ENCODE measurements at regions not wholly inside any gene's neighbourhood (a gene's known extent, or its start where the extent isn't known, plus 50 kb on each side); places are given as distances from the start of the nearest gene placed in this dataset.

GRCh38 chr3:180383332-180384020 lies 218.5 kb upstream of the TTC14 start:
- no peak for DNase-seq (ENCODE audit: low read depth)
- H3K4me3 ChIP-seq (ENCODE audit: low read depth, low read length): no peak overlapping the region
- TF ChIP-seq CTCF (IDR thresholded peaks at IDR 0.05; ENCODE audit: low read depth, low read length, missing control alignments): no peak

GRCh38 chr3:180390313-180390712 lies 211.7 kb upstream of the TTC14 start:
- no peak overlapping the region for H3K4me3 ChIP-seq (ENCODE audit: low read depth, low read length)
- DNase-seq (ENCODE audit: low read depth): no peak
- TF ChIP-seq CTCF (IDR thresholded peaks at IDR 0.05; ENCODE audit: low read depth, low read length, missing control alignments): no peak

GRCh38 chr3:180391001-180391400 lies 211.0 kb upstream of the TTC14 start:
- TF ChIP-seq CTCF (IDR thresholded peaks at IDR 0.05; ENCODE audit: low read depth, low read length, missing control alignments): no peak
- no peak overlapping the region for H3K4me3 ChIP-seq (ENCODE audit: low read depth, low read length)

GRCh38 chr3:180401226-180401625 lies 200.7 kb upstream of the TTC14 start:
- TF ChIP-seq CTCF (IDR thresholded peaks at IDR 0.05; ENCODE audit: low read depth, low read length, missing control alignments): no peak
- no peak for DNase-seq (ENCODE audit: low read depth)
- H3K4me3 ChIP-seq (ENCODE audit: low read depth, low read length): no peak overlapping the region

More at GRCh38 chr3:180391001-180391400, 211.0 kb upstream of the TTC14 start:
- DNase-seq (ENCODE audit: low read depth): no peak

- TF ChIP-seq CTCF (IDR thresholded peaks at IDR 0.05; ENCODE audit: low read depth, low read length, missing control alignments): no peak
- DNase-seq (ENCODE audit: low read depth): no peak
- H3K4me3 ChIP-seq (ENCODE audit: low read depth, low read length): no peak overlapping the region
Measured at GRCh38 chr3:180402471-180403073, 199.4 kb upstream of the TTC14 start.

- no peak for TF ChIP-seq CTCF (IDR thresholded peaks at IDR 0.05; ENCODE audit: low read depth, low read length, missing control alignments)
- no peak overlapping the region for H3K4me3 ChIP-seq (ENCODE audit: low read depth, low read length)
- DNase-seq (ENCODE audit: low read depth): no peak
Measured at GRCh38 chr3:180403156-180403555, 198.8 kb upstream of the TTC14 start.

- no peak for TF ChIP-seq CTCF (IDR thresholded peaks at IDR 0.05; ENCODE audit: low read depth, low read length, missing control alignments)
- DNase-seq (ENCODE audit: low read depth): no peak
- no peak overlapping the region for H3K4me3 ChIP-seq (ENCODE audit: low read depth, low read length)
Measured at GRCh38 chr3:180408654-180409053, 193.3 kb upstream of the TTC14 start.
